Suppressor macrophage treated with lipopolysaccharide for 1 hour (primary cell): ENCODE measurements at regions not wholly inside any gene's neighbourhood (a gene's known extent, or its start where the extent isn't known, plus 50 kb on each side); places are given as distances from the start of the nearest gene placed in this dataset.

Source experiments
- DNase-seq, 3 donors: peaks; one replicate each; pipeline ENCODE4 v3.0.0-alpha.2; 2020 to 2022

DNA sequence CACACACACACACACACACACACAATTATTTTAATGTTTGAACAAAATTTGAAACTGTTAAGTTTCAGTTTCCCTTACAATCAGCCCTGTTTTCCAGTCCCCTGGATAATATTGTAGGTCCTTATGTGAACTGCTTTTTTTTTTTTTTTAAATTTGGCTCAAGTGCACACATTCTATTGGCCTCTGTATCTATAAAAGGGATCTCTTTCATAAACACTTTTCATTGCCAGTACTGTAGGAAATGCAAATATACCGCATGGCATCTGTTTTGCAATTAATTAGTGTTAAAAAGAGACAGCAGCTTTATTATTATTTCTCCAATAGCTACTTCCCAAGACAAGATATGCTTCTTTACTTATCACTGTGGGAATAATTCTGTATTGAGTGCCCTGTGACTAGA, 738.7 kb downstream of the EPHA4 start:
- DNase-seq = no peak

DNA sequence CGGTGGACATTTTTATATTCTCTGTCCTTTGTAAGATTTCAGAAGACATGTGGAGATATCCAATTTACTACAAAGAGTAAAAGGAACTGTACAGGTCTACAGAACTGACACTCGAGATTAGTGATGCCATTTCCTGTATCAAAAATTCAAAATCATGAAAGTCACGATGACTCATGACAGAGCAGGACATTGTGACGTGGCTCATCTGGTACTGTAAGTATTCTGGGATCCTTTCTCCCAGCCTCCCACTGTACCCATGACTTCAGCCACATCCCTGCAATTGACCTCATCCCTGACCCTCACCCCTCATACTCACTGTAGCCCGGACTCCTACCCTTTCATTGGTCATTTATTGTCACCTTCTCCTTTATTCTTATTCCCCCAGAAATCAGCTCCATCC, 736.5 kb downstream of the EPHA4 start:
- no peak for DNase-seq

DNA sequence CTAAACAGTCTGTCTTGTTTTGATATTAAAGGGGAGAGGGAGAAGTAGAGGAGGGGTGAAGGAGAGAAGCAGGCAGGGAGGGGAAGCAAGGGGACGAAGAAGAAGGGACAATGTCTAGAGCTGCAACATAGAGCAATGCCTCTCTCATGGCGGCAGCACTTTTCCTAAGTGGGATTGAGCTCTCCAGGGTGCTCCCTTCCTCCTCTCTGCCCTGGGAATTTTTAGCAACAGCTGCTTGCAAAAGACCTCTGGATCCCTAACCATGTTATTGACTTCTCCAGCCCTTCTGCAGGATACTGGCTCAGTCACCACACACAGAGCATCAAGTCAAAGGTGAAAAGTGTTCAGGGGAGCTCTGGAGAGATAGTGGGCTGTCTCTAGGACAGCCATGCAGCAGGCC, 734.9 kb downstream of the EPHA4 start:
- DNase-seq = no peak

DNA sequence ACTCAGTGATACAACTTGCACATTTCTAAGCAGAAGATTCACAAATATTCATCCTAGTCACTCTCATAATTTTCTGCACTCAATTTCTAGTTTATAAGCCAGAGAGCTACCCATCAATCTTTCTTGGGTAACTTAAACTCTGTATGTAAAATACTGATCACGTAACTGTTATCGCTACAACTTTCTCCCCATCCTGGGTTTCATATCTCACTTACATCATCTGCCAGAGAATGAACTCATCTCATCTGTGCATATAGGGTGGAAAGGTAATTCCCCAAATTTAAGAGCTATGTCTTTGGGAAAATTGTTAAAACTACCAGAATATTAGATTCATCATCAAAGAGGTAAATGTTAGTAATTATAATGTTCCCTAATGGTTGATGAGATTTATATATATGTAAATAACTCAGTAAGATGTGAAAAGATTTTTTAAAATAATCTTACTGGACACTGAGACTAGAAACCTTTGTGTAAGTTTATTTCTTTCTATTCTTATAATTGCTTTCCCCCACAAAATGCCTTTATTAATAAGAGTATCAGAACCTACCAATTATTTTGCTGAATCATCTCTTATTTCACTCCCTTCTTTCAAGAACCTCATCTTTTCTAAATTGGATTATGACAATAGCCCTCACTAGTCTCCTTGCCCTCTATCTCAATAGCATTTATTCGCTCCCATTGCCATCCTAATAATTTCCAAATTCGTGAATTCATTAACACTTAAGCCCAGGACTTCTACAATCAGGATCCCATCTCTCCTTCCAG, 729.0 kb downstream of the EPHA4 start:
- DNase-seq = no peak

DNA sequence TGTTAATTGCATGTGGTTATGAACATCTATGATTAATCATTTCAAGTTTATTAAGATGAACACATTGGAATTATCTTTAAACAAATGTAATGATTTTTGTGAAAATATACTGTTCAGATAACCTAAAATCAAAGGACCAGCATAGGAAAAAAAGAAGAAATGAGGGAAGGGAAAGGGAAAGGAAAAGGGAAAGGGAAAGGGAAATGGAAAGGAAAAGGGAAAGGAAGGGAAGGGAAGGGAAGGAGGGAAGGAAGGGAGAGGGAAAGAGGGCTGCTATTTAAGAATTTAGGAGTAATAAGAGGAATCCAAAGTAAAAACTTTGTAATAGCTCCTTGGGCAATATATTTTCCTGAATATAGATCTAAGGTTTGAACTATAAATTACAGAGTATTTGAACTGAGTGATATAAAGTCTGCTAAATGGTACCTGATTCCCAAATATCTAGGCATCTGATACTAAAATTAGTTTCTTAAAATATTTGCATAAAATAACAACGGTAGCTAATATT, 726.3 kb downstream of the EPHA4 start:
- no peak for DNase-seq

DNA sequence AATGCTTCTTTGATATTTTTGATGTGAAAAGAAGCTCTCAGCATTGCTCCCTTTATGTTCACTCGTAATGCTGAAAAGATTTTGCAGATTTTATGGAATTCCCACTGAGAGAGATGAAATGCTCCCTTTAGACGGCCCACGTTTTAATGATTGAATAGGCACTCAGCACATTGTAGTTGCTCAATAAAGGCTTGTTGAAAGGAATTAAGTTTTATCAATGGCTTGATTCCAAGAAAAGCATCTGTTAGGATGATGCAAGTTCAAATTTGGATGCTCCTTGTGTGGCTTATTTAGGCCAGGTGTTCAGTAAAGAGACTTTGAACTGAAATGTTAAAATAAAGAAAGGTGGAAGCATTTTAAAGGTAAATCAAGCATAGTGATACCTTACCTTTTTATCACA, 725.1 kb downstream of the EPHA4 start:
- no peak for DNase-seq

DNA sequence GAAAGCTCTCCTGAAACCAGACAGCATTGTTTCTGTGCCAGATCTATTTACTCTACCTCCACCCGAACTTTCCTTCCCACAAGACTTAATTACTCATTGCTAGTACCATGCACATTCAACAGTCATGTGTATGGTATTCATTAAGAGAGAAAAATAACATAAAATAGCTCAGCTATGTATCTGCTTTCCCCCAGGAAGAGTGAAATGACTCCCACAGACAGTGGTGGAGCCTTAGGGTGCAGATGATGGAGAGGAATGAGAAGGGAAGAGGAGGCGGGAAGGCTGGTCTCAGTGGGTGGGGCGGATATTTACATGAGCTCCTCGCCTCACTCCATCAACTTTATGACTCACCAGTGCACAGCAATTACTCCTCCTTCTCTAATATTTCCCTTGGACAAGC, 724.5 kb downstream of the EPHA4 start:
- no peak for DNase-seq

DNA sequence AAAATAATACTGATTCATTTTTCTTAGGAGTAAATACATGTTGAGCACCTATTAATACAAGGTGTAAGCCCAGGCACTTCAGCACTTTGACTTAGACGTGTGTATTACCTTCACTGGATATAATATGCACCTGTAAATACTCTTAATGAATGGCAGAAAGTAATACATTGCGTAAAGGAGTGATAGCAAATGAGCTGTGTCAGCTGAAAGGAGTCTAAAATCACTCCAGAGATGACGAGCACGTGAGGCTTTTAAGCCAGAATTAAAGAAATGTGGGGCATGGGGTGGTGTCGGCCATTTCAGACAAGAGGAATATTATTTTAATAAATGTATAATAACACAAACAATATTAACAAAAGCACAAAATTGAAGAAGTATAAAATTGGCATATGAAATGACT, 722.7 kb downstream of the EPHA4 start:
- no peak for DNase-seq

DNA sequence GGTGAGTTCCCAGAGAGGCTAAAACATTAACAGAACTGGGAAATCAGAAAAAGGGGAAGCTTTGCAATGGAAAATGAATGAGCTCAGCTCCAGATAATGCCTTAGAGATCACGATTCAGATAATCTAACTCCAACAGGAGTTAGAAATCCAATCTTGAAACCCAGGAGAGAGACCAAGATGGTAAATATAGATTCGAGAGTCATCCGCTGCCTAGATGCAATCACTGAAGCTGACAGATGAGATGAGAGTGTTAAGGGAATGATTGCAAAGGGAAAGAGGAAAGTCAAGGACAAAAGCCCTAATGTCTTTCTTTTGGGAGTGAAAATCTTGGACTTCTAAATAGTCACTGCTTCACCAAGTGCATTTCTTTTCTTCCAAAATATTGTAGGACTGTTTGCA, 722.0 kb downstream of the EPHA4 start:
- DNase-seq = no peak

DNA sequence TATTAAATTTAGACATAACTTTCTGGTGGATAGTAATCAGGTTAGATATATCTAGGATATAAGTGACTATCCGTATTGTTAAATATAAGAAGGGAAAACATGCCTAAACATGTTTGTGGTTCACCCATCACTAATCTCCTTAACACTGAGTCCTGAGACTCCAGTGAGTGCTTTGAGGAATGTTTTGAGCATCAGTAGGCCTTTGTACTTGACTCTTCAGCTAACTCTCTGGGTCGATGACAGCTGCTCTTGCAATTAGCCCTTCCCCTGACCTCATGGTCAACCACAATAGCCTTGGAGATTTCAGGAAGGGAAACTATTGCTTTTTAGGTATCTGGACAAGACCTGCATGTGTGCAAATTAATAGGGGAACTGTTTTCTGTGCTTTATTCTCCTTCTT, 716.8 kb downstream of the EPHA4 start:
- DNase-seq = no peak

DNA sequence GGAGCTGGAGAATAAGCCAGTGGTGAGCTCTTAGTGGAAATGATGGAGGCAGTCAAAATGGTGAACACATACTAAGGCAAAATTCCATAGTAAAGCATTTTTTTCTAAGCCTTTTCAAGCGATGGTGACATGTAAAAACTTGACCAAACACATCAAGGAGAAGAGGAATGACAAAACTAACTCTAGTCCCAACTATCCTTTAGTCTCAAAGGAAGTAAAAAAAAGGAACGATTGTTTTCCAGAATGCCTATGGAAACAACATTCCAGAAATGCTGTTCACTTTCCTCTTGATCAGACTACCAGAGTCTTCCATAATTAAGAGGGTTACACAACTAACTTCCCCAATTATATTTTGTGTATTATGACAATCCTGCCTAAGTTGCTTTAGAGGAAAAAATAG, 715.6 kb downstream of the EPHA4 start:
- no peak for DNase-seq

DNA sequence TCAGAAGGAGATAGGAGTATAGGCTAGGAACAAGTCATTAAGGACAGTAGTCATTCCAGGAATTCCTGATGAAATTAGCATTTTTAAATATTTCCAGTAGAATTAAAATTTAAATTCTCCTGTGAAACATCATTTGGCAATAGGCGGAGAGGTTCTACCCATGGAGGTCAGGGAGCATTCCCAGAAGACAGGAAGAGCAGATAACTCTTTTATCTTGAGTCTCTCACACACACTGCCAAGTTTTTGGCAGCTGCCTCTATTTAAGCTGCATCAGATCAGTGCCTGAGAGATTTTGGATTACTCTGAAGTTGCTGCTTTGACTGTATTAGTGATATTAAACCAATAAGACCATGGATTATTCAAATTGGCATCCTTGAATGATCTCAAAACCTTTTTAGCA, 714.7 kb downstream of the EPHA4 start:
- DNase-seq = no peak

DNA sequence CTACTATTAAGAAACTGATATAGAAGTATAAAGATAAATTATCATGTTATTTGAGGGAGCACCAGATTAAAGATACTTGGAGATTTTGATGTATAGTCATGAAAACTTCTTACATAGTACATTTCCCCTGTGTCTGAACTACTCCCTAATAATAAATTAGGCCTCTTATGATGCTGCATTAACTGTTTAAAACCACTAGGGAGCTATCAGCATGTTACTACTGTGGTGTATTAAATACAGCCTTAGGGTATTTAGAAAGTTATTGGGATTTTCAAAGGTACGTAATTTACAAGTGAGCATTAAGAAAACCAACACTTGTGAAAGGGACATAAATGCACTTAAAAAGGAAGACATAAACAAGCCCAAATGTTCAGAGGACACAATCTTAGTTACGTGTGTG, 714.0 kb downstream of the EPHA4 start:
- no peak for DNase-seq

DNA sequence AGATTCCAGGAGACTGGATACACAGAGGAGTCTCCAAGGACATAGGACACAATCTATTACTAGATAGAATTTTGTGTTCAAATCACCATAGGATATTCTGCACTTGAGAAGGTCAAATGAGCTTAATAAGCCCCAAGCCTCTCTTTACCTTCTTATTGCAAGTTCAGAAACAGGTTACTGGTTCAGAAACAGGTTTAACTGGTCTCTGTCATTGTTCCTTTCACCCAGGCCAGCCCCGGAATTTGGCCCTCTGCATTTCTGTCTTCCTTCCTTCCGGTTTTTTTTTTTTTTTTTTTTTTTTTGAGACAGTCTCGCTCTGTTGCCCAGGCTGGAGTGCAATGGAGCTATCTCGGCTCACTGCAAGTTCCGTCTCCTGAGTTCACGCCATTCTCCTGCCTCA, 700.2 kb downstream of the EPHA4 start:
- no peak for DNase-seq

DNA sequence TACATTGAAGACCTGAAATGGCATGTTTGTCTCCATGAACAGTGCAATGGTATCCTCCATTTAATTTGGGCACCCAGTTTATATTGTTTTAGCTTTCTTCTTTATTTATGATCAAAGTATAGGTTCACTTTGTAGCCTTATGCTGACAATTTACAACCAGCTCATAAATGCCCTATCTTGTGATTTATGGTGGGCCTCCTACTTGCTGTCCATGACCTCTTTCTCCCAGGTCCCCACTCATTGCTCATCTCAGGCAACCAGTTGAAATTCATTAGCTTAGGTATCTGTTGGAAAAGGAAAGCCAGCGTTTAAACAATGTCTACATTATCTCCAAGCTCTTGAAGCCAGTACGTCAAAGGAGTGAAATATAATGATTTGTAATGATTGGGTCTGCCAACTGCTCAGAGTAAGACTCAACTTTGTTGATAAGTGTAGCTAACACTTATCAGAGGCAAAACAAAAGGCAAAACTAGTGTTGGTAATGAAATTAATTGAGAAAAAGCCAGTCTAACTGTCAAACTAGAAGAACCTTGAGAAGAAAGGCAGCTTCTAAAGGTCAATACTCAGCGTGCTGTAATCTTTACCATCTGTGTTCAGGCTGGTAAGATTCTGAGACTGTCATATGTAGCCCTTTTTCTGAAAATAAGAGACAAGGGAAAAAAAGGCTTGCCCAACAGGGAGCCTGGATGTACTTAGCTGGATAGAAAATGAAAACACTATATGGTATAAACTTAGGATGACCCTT, 695.9 kb downstream of the EPHA4 start:
- no peak for DNase-seq

DNA sequence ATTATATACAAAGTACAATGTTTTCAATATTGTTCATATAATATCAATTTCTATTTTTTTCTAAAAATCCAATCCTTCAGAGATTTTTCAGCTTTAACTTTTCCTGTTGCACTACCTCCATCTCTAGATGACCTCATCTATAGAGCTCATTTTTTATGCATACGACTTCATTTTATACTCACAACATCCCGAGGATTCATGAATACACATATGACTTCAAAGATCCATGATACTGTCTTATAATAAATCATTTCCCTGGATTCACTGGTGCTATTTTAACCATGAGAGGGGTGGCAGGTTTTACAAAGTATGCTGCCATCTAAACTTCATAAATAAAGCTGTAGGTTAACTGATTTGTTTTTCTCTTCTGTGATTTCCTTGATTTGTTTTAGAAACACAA, 694.6 kb downstream of the EPHA4 start:
- no peak for DNase-seq

DNA sequence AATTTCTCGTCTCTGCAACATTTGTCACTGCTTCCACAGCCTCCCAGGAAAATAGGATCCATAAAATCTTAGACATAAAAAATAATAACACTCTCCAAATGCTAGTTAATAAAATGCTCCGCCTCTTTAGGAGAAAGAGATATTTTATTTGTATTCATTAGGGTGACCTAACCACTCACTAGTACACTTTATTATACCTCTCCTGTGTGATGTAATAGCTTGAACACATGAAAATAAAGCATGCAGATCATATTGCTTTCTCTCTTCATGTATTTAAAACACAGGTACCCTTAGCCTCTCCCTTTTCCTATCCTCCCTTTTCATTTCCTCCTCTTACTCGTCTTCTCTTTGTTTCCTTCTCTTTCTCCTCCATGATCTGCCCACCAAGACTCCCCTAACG, 694.2 kb downstream of the EPHA4 start:
- no peak for DNase-seq

DNA sequence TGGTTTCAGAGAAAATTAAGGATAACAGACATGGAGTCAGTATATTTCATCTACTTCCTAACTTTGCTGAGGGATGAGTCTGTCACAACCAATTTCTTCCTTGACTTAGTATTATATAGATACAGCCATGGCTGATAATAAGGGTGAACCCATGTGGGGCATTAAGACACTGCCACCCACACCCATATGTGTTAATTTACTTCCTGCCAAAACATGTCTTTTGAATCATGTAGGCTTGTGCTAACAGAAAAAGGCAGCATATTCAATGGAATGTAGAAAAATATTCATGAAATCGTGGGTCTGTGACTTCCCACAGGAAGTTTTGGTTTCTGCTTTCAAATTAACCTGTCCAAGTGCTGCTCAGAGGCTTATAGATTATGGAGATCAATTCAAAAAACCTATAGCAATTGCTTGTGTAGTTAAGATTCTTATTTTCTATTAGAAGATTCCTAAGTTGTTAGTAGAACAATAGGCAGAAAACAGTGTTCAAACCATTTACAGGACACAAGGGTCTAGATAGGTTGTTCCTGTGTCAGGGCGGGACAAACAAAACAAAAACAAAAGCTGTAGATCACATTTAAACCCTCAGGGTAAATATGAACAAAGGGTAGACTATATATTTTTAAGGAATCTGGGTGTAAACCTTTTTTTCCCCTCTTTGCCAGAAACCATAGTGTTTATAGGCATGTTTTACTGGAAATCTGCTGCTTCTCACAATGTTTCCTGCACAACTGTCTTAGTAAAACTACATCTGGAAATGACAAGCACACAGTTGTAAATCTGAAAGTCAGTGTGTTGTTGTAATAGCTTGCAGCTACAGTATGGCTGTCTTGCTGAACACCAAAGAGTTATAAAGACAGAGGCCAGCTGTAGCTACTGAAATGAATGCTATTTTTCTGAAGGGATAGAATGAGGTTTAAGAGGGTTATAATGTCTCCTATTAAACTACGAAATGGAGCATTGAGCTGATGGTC, 691.2 kb downstream of the EPHA4 start:
- DNase-seq = no peak

DNA sequence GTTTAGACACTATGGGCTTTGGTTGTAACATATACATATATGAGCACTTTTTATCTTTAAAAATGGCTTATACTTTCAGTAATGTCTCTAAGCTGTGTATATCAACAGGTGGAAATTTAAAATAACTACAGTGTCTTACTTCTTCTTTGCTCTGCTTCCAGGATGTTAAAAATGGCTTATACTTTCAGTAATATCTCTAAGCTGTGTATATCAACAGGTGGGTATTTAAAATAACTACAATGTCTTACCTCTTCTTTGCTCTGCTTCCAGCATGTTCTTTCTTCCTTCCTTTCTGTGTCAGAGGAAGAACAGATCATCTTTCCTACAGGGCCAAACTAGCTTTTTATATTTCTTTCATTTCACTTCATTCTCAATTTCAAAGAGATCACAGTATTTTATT, 689.6 kb downstream of the EPHA4 start:
- DNase-seq = no peak

DNA sequence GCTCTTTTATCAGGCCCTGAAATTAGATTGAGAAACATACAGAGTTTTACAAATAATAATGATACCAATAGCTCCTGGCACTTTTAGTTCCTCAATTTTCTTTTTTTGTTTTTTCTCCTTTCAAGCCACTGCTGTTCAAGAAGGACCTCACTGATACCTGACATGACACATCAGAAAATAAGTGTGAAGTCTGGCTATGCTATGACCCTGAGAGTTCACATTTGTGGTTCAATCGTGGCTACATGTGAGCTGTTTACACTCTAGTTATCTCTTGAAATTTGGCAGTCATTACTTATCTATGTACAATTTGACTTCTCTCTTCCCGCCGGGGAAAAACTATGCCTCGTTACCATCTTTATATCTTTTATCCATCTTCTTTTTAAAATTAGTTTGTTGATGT, 686.5 kb downstream of the EPHA4 start:
- DNase-seq = no peak

DNA sequence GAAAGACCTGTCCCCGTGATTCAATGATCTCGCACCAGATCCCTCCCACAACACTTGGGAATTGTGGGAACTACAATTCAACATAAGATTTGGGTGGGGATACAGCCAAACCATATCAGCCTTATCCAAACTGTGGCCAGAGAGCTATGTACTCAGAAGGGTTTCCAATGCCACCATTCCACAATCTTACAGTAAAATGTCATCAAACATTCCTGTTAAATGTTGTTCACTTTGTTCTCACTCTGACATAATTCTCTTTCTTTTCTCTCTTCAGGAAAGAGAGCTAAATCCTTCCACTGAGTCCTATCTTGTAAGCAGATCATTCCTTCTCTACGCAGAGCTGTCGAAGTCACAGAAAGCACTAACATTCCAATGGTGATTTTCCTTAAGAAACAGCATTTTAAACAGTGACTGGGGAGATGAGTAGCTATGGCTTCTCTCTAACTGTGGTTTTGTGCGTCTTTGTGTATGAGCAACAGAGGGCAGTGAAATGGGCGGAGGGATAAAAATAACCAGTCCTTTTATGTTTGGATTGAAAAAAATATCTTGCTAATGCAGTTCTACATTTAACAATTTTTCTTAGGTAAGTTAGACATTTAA, 684.7 kb downstream of the EPHA4 start:
- no peak for DNase-seq

DNA sequence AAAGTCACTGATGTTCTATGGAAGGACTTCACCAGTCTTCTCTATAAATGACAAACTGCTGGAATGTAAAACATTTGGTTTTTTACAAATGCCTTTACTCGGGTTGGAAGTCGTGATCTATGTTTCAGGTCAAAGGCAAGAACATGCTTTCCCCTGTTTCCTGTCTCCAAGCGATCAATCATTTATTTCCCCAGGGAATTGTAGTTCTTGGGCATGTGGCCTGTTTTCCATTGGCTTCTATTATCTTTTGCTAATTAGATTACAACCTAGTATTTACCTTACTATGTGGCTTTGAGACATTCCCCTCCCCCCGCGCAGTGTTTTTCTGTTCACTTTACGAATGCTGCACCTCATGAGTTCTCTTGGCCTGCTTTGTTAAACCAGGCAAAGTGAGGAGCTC, 684.2 kb downstream of the EPHA4 start:
- DNase-seq = no peak

DNA sequence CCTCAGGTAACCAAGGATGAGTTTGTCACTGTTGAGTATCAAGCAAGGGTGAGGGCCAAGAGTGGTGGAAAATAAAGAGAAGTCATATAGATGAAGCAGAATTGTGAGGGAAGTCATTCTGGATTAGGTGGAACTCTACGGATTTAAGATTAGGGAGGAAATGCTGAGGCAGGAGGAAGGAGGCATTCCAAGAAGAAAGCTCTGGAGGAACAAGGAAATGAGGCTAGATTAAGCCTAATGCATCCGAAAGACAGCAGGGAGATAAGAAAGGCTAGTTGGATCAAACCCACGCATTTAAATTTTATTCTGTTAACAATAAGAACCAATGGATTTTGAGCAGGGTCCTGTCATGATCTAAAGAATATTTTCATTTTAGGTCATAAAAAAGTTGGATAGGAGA, 681.2 kb downstream of the EPHA4 start:
- DNase-seq = no peak
